ENCODE measurements at regions not wholly inside any gene's neighbourhood (a gene's known extent, or its start where the extent isn't known, plus 50 kb on each side); places are given as distances from the start of the nearest gene placed in this dataset.
"Not testable (repeated sequence)": the region's sequence is repeated elsewhere in the genome, so short reads cannot be mapped to it uniquely, and the experiment has no call there.

- Histone ChIP-seq H3K79me2 (ENCODE audit: insufficient read depth) (no peaks in the 10 kb centered on the region), H3K36me3 (replicated peaks in 1 of 2; ENCODE audit: control insufficient read depth in 1 of 2, insufficient read depth in 2 of 2, low read length in 1 of 2) (no peaks in the 10 kb centered on the region), H3K4me3 (ENCODE audit: low read depth in 2 of 2, low read length in 1 of 2) (no peak overlapping the region), H3K9me2 (no peaks in the 10 kb centered on the region), H3K27ac (ENCODE audit: low read depth in 2 of 2, low read length in 1 of 2) (no peak overlapping the region), H3K4me1 (ENCODE audit: control insufficient read depth in 1 of 2, insufficient read depth in 2 of 2, low read depth in 1 of 2, low read length in 1 of 2) (no peaks in the 10 kb centered on the region), H2AFZ (ENCODE audit: low read depth) (no peak overlapping the region), H3K9ac (no peak overlapping the region), H3K4me2 (no peak overlapping the region), H3K9me3 (no peaks in the 10 kb centered on the region), H3F3A (replicated peaks; ENCODE audit: insufficient read depth) (no peaks in the 10 kb centered on the region), H3K27me3 (ENCODE audit: insufficient read depth) (no peaks in the 10 kb centered on the region), H4K20me1 (ENCODE audit: insufficient read depth) (no peaks in the 10 kb centered on the region)
- POLR2A ChIA-PET: no interaction called here
- 5% methylated on average over 1 of the region's 1 CpG for WGBS (ENCODE audit: low lambda C conversion rate)
- DNase-seq: no peak
- TF ChIP-seq EP300 (IDR thresholded peaks at IDR 0.05; ENCODE audit: borderline replicate concordance in 1 of 2, low read depth in 1 of 2, low read length in 1 of 2): no peak
- no peak for TF ChIP-seq RXRA (IDR thresholded peaks at IDR 0.05; ENCODE audit: borderline replicate concordance, low read depth)
- no peak for TF ChIP-seq GATA2 (CRISPR knock-in tag; IDR thresholded peaks at IDR 0.05)
- no peak for TF ChIP-seq MAX (IDR thresholded peaks at IDR 0.05; ENCODE audit: low read depth)
- no peak for TF ChIP-seq FOXJ3 (CRISPR knock-in tag; IDR thresholded peaks at IDR 0.05)
- TF ChIP-seq RCOR1 (IDR thresholded peaks at IDR 0.05; ENCODE audit: low read length): no peak
- TF ChIP-seq FOXM1 (IDR thresholded peaks at IDR 0.05; ENCODE audit: low read depth): no peak
- no peak for TF ChIP-seq SIN3A (IDR thresholded peaks at IDR 0.05; ENCODE audit: borderline replicate concordance, low read depth, low read length)
- TF ChIP-seq ZBTB33 (IDR thresholded peaks at IDR 0.05; ENCODE audit: borderline replicate concordance, low read depth): no peak
- no peak for TF ChIP-seq NRF1 (IDR thresholded peaks at IDR 0.05; ENCODE audit: low read depth, low read length)
- no peak for TF ChIP-seq TEAD4 (IDR thresholded peaks at IDR 0.05; ENCODE audit: borderline replicate concordance, insufficient read depth)
- no peak for TF ChIP-seq MXI1 (IDR thresholded peaks at IDR 0.05; ENCODE audit: low read depth, low read length)
- no peak for TF ChIP-seq USF2 (IDR thresholded peaks at IDR 0.05; ENCODE audit: borderline replicate concordance, low read depth, low read length)
- TF ChIP-seq FOSL2 (IDR thresholded peaks at IDR 0.05; ENCODE audit: borderline replicate concordance, low read depth): no peak
- TF ChIP-seq JUND (IDR thresholded peaks at IDR 0.05): no peak
- CTCF ChIA-PET: no interaction called here
Observed at GRCh38 chr14:42992930-42993329, 1386.3 kb downstream of the LRFN5 start.

GRCh38 chr14:42980419-42980818 lies 1373.7 kb downstream of the LRFN5 start:
- Histone ChIP-seq H3K36me3 (replicated peaks in 1 of 2; ENCODE audit: control insufficient read depth in 1 of 2, insufficient read depth in 2 of 2, low read length in 1 of 2) (no peaks in the 10 kb centered on the region), H3F3A (replicated peaks; ENCODE audit: insufficient read depth) (no peaks in the 10 kb centered on the region), H3K4me2 (no peak overlapping the region), H2AFZ (ENCODE audit: low read depth) (no peak overlapping the region), H4K20me1 (ENCODE audit: insufficient read depth) (no peaks in the 10 kb centered on the region), H3K27me3 (ENCODE audit: insufficient read depth) (no peaks in the 10 kb centered on the region), H3K4me1 (ENCODE audit: control insufficient read depth in 1 of 2, insufficient read depth in 2 of 2, low read depth in 1 of 2, low read length in 1 of 2) (no peaks in the 10 kb centered on the region), H3K27ac (ENCODE audit: low read depth in 2 of 2, low read length in 1 of 2) (no peak overlapping the region), H3K4me3 (ENCODE audit: low read depth in 2 of 2, low read length in 1 of 2) (no peak overlapping the region), H3K9me3 (no peaks in the 10 kb centered on the region), H3K79me2 (ENCODE audit: insufficient read depth) (no peaks in the 10 kb centered on the region), H3K9ac (no peak overlapping the region), H3K9me2 (no peaks in the 10 kb centered on the region)
- DNase-seq: no peak
- no peak for TF ChIP-seq CTCF (IDR thresholded peaks at IDR 0.05)
- TF ChIP-seq RXRA (IDR thresholded peaks at IDR 0.05; ENCODE audit: borderline replicate concordance, low read depth): no peak
- no peak for TF ChIP-seq RFX5 (IDR thresholded peaks at IDR 0.05; ENCODE audit: low read length)
- no peak for TF ChIP-seq NFIC (IDR thresholded peaks at IDR 0.05; ENCODE audit: borderline replicate concordance)
- no peak for TF ChIP-seq FOXJ3 (CRISPR knock-in tag; IDR thresholded peaks at IDR 0.05)
- TF ChIP-seq GATA2 (CRISPR knock-in tag; IDR thresholded peaks at IDR 0.05): no peak
- no peak for TF ChIP-seq SMC3 (IDR thresholded peaks at IDR 0.05; ENCODE audit: low read depth, low read length)
- CTCF ChIA-PET: no interaction called here
- no CpG with 5 or more reads among the region's 1 CpG for WGBS (ENCODE audit: low lambda C conversion rate)
- POLR2A ChIA-PET: no interaction called here

GRCh38 chr14:42973171-42973570 lies 1366.5 kb downstream of the LRFN5 start:
- H3K36me3 ChIP-seq (replicated peaks in 1 of 2; ENCODE audit: control insufficient read depth in 1 of 2, insufficient read depth in 2 of 2, low read length in 1 of 2); H3F3A ChIP-seq (replicated peaks; ENCODE audit: insufficient read depth); H3K9me3 ChIP-seq; H2AFZ ChIP-seq (ENCODE audit: low read depth); H3K4me2 ChIP-seq; H3K4me3 ChIP-seq (ENCODE audit: low read depth in 2 of 2, low read length in 1 of 2); H3K79me2 ChIP-seq (ENCODE audit: insufficient read depth); H3K9me2 ChIP-seq; H3K27me3 ChIP-seq (ENCODE audit: insufficient read depth); H3K4me1 ChIP-seq (ENCODE audit: control insufficient read depth in 1 of 2, insufficient read depth in 2 of 2, low read depth in 1 of 2, low read length in 1 of 2); H4K20me1 ChIP-seq (ENCODE audit: insufficient read depth); CTCF ChIA-PET; POLR2A ChIA-PET; H3K9ac ChIP-seq; H3K27ac ChIP-seq (ENCODE audit: low read depth in 2 of 2, low read length in 1 of 2); DNase-seq: not testable (repeated sequence)
- WGBS (ENCODE audit: low lambda C conversion rate): 11% methylated on average over 5 of the region's 21 CpGs

All from SK-N-SH (cell line).